ENCODE measurements at regions not wholly inside any gene's neighbourhood (a gene's known extent, or its start where the extent isn't known, plus 50 kb on each side); places are given as distances from the start of the nearest gene placed in this dataset.
"Not testable (repeated sequence)": the region's sequence is repeated elsewhere in the genome, so short reads cannot be mapped to it uniquely, and the experiment has no call there.

GRCh38 chrX:500481-501010, 113.8 kb upstream of the PPP2R3B start:
- no peak for DNase-seq

DNA sequence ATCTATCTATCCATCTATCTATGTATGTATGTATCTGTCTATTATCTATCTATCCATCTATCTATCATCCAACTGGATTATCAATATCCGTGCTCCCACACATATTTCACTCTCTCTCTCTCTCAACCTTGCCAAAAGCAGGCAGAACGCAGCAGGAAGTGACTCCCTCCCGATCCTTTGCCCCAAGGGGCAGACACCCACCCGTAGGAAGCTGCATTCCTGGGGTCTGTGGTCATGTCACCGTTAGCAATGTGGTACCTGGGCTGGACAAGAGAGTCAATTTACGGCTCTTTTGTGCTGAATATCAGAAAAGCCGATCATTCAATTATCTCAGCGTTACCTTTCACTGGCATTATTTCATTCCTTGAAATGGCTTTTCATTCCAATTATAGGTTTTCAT, 119.6 kb upstream of the PPP2R3B start:
- no peak for DNase-seq

GRCh38 chrX:508163-508562, 121.5 kb upstream of the PPP2R3B start:
- DNase-seq = no peak

DNA sequence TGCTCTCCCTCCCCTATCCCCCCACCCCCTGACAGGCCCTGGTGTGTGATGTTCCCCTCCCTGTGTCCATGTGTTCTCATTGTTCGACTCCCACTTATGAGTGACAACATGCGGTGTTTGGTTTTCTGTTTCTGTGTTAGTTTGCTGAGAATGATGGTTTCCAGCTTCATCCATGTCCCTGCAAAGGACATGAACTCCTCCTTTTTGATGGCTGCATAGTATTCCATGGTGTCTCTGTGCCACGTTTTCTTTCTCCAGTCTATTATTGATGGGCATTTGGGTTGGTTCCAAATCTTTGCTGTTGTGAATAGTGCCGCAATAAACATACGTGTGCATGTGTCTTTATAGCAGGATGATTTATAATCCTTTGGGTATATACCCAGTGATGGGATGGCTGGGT, 121.8 kb upstream of the SHOX start:
- not testable (repeated sequence) for DNase-seq

DNA sequence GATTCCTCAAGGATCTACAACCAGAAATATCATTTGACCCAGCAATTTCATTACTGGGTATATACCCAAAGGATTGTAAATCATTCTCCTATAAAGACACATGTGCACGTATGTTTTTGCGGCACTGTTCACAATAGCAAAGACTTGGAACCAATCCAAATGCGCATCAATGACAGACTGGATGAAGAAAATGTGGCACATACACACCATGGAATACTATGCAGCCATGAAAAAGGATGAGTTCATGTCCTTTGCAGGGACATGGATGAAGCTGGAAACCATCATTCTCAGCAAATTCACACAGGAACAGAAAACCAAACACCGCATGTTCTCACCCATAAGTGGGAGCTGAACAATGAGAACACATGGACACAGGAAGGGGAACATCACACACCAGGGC, 119.5 kb upstream of the SHOX start:
- DNase-seq = not testable (repeated sequence)

- DNase-seq = no peak
Measured at GRCh38 chrX:518319-518718, 112.3 kb upstream of the SHOX start.

DNA sequence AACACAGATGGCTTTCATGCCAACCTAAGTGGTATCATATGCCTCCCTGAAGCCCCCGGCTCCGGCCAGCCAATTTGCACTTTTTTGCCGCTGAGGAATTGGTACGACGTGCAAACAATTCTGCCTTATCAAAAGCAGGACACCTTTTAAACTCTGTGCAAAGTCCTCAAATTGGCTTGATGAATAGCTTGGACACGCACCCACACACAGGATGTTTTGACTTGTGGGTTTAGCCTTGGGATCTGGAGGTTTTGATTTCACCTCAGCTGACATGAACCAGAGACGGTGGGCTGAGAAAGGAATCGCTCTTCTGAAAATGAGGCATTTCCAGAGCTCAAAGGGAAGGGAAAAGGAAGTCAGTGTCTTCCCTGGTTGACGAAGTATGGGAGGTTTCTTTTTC, 110.8 kb upstream of the SHOX start:
- no peak for DNase-seq

DNA sequence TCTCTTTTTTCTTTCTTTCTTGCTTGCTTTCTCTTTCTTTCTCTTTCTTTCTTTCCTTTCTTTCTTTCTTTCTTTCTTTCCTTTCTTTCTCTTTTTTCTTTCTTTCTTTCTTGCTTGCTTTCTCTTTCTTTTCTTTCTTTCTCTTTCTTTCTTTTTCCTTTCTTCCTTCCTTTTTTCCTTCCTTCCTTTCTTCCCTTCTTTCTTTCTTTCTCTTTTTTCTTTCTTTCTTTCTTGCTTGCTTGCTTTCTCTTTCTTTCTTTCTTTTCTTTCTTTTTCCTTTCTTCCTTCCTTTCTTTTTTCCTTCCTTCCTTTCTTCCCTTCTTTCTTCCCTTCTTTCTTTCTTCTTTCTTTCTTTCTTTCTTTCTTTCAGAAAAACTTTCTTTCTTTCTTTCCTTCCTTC, 108.1 kb upstream of the SHOX start:
- DNase-seq = no peak

GRCh38 chrX:525134-525533, 105.5 kb upstream of the SHOX start:
- no peak for DNase-seq

- DNase-seq = no peak
Measured at GRCh38 chrX:526295-527224, 104.0 kb upstream of the SHOX start.

DNA sequence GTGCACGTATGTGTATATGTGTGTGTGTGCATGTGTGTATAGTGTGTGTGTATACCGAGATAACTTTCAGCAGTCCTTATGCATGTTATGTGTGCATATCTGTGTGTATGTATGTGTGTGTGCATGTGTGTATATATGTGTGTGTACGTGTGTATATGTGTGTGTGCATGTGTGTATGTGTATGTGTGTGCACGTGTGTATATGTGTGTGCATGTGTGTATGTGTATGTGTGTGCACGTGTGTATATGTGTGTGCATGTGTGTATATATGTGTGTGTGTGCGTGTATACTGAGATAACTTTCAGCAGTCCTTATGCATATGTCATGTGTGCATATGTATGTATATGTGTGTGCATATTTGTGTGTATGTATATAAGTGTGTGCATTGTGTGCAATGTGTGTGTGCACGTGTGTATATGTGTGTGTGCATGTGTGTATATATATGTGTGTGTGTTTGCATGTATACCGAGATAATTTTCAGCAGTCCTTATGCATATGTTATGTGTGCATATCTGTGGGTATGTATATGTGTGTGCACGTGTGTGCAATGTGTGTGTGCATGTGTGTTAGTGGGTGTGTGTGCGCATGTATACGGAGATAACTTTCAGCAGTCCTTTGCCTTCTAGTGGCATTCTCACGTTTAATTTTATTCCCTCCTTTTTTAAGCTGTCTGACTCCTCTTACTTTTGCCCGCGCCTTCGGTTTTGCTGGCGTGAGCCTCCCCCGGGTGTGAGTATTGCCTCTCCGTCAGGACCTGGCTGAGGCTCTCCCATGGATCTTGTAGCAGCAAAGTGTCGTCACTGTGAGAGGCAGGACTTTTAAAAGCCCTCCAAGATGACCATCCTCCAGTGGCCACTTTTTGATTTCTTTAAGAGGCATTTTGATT, 99.6 kb upstream of the SHOX start:
- no peak for DNase-seq

DNA sequence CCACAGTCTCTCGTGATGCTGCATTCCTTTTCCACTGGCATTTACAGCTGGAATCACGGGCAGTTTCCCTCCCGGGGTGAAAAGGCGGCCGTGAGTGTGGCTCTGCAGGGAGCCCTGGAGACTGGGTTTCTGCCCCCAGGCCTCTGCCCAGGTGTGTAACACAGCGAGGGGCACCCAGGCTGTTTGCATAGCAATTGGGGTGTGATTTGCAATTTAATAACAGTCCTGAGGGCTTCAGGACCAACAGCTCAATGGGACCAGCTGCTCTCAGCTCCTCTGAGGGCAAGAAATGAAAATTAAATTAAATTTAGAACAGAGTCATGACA, 99.0 kb upstream of the SHOX start:
- DNase-seq = no peak

DNA sequence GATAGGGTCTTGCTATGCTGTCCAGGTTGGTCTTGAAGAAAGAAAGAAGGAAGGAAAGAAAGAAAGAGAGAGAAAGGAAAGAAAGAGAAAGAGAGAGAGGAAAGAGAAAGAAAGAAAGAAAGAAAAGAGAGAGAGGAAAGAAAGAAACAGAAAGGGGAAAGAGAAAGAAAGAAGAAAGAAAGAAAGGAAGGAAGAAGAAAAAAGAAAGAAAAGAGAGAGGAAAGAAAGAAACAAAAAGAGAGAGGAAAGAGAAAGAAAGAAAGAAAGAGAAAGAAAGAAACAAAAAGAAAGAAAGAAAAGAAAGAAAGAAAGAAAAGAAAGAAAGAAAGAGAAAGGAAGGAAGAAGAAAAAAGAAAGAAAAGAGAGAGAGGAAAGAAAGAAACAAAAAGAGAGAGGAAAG, 95.8 kb upstream of the SHOX start:
- DNase-seq = no peak

- DNase-seq = no peak
Measured at GRCh38 chrX:536616-537015, 94.0 kb upstream of the SHOX start.

DNA sequence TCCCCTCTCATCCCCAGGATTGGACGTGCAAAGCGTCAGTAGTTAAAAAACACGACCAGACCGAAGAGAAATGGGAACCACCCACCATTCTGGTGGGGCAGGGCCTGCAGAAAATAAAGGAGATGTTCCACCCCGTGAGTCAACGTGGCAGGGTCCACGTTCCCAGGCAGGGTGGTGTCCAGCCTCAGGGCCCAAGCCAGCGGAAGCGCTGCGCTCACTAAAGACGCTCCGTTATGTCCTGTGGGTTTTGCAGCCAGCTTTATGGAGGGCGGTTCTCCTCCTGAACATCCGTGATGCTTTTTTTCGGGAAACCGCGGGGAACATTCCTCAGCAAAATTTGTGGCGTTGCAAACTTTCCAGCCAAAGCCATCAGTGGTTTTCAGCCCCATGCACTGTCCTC, 93.4 kb upstream of the SHOX start:
- no peak for DNase-seq

DNA sequence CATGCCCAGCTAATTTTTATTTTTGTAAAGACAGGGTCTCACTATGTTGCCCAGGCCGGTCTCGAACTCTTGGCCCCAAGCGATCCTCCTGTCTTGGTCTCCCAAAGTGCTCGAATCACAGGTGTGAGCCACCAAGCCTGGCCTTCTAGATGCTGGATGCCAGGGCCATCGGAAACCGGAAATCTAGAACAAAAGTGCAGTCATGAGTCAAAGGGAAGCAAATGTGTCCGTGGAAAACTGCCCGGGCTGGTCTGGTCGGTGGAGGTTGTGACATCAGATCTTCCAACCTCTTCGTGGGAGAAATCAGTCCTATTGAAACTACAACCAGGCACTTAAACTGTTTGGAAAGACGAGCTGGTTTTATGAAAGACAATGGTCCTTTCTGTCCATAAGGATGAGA, 92.3 kb upstream of the SHOX start:
- DNase-seq = no peak

- not testable (repeated sequence) for DNase-seq
Measured at GRCh38 chrX:541006-541405, 89.6 kb upstream of the SHOX start.

DNA sequence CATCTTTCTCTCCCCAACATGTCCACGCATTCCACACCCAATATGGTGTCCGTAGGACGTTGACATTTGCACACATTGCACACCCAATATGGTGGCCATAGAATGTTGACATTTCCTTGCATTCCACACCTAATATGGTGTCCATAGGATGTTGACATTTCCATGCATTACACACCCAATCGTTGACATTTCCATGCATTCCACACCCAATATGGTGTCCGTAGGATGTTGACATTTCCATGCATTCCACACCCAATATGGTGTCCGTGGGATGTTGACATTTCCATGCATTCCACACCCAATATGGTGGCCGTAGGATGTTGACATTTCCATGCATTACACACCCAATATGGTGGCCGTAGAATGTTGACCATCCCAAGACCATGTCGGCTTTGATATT, 88.4 kb upstream of the SHOX start:
- DNase-seq = no peak

GRCh38 chrX:545452-545885, 85.1 kb upstream of the SHOX start:
- no peak for DNase-seq

DNA sequence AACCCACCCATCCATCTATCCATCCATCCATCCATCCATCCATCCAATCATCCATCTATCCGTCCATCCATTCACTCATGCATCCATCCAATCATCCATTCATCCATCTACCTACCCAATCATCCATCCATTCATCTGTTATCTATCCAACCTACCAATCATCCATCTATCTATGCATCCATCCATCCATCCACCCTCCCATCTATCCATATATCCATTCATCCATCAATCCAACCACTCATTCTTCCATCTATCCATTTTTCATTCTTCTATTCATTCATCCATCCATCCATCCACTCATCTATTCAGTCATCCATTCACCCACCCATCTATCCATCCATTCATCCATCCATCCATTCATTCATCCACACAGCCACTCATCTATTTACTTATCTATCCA, 80.1 kb upstream of the SHOX start:
- DNase-seq = no peak

DNA sequence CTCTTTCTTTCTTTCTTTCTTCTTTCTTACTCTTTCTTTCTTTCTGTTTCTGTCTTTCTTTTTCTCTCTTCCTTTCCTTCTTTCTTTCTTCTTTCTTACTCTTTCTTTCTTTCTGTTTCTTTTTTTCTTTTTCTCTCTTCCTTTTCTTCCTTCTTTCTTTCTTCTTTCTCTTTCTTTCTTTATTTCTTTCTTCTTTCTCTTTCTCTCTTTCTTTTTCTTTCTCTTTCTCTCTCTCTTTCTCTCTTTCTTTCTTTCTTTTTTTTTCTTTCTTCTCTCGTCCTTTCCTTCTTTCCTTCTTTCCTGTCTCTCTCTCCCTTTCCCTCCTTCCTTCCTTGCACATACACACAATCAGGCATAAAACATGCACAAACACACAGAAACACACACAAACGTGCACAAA, 79.3 kb upstream of the SHOX start:
- no peak for DNase-seq

DNA sequence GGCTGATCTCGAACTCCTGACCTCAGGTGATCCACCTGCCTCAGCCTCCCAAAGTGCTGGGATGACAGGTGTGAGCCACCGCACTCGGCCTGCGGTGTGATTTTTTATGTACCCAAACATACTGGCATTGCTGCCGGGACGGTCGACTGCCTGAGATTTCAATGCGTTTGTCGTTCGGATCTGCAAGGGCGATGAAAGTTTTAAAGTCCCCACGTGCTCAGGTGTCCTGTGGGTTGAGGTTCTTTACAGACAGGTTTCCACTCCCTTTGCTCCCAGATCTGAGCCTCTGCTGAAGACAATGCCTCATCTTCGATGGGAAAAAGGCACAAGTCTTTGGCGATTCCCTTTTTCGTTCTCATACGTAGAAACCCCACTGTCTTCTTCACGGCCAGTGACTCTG, 78.1 kb upstream of the SHOX start:
- DNase-seq = no peak

- DNase-seq = no peak
Measured at GRCh38 chrX:554271-554670, 76.3 kb upstream of the SHOX start.
